ENCODE measurements at regions not wholly inside any gene's neighbourhood (a gene's known extent, or its start where the extent isn't known, plus 50 kb on each side); places are given as distances from the start of the nearest gene placed in this dataset.

GRCh38 chr15:91649831-91650321, 203.6 kb upstream of the SLCO3A1 start:
- no peak for TF ChIP-seq CTCF (IDR thresholded peaks at IDR 0.05)

GRCh38 chr15:91651251-91651650, 202.3 kb upstream of the SLCO3A1 start:
- TF ChIP-seq CTCF (IDR thresholded peaks at IDR 0.05), result no peak

- TF ChIP-seq CTCF (IDR thresholded peaks at IDR 0.05), result no peak
Measured at GRCh38 chr15:91652610-91653207, 200.8 kb upstream of the SLCO3A1 start.

- no peak for TF ChIP-seq CTCF (IDR thresholded peaks at IDR 0.05)
Measured at GRCh38 chr15:91660174-91660649, 193.3 kb upstream of the SLCO3A1 start.

GRCh38 chr15:91664224-91664836, 189.2 kb upstream of the SLCO3A1 start:
- TF ChIP-seq CTCF (IDR thresholded peaks at IDR 0.05), result no peak

GRCh38 chr15:91665212-91665611, 188.3 kb upstream of the SLCO3A1 start:
- TF ChIP-seq CTCF (IDR thresholded peaks at IDR 0.05), result no peak

- TF ChIP-seq CTCF (IDR thresholded peaks at IDR 0.05), result no peak
Measured at GRCh38 chr15:91668370-91668769, 185.1 kb upstream of the SLCO3A1 start.

Data from LNCAP (cell line).